GM19351 (cell line): ENCODE measurements at regions not wholly inside any gene's neighbourhood (a gene's known extent, or its start where the extent isn't known, plus 50 kb on each side); places are given as distances from the start of the nearest gene placed in this dataset.

Experiments
- ATAC-seq: cut with Tn5 transposase; IDR thresholded peaks from one replicate; pipeline ENCODE4 v1.9.1; 2021; ENCODE audit warnings: mild to moderate bottlenecking, moderate library complexity; ENCODE audit not compliant: unreplicated experiment

DNA sequence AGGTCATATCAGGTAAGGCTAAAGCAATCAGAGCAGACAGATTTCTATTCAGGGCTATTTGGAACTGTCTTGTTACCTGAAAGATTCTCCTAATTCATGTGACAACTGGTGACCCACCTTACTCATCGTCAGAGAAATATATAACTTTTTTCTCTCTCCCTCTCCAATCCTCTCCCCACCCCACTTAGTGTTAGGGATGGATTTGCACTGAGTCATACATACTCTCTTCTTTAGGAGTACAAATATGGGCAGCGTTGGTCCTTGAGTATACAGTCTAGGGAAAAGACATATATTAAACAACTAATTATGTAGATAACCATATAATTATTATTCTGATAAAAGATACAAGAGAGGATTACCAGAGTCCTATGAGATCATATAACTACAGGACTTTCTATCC is 246.3 kb downstream of the HHIPL2 start:
- no peak for ATAC-seq

DNA sequence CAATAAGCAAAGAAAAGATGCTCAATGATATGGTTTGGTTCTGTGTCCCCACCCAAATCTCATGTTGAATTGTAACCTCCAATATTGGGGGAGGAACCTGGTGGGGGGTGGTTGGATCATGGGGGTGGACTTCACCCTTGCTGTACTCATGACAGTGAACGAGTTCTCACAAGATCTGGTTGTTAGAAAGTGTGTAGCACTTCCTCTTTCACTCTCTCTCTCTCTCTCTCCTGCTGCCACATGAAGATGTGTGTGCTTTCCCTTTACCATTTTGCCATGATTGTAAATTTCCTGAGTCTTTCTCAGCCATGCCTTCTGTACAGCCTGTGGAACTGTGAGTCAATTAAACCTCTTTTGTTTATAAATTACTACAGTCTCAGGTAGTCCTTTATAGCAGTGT is 248.4 kb downstream of the HHIPL2 start:
- no peak for ATAC-seq

DNA sequence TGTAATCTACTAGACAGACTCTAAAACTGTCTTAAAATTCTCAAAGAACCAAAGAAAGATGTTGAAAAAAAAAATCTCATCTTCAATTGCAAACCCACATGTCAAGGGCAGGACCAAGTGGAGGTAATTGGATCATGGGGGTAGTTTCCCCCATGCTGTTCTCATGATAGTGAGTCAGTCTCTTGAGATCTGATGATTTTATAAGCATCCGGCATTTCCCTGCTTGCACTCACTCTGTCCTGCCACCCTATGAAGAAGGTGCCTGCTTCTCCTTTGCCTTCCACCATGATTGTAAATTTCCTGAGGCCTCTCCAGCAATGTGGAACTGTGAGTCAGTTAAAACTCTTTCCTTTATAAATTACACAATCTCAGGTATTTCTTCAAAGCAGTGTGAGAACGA is 257.0 kb downstream of the HHIPL2 start:
- ATAC-seq: no peak

DNA sequence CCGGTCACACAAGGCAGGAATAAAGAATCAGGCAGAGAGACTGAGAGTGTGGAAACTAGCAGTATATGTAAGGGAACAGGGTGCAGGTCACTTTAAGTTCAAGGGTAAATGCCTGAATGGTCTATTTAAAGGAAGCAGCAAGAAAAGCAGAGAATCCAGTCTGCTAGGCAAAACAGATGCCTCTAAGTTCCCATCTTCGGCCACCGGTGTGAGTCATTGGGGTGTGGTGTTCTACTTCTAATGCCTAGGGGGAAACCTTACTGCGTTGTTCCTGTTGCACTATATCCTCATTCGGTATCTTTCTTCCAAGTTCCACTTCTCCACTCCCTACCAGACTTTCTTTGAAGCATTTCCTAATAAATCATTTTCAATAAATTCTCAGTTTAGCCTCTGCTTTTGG is 259.9 kb downstream of the HHIPL2 start:
- ATAC-seq: no peak

DNA sequence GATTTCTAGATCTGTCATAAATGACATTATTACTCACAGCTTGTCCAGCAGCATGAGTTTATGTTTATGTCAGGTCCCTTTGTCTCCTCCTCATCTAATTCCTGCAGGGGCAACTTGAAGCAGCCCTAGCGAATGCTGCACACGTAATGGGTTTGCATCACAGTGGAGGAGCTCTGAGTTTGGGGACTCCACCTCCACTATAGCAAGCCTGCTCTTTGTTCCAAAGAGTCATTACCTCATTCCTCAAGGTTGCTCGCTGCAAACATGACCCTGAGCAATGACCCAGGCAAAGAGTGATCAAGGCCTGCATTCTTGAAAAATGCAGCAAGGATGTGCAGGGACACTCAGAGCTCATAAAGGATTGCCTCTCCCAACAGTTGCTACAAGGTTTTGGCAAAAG is 261.9 kb downstream of the HHIPL2 start:
- no peak for ATAC-seq

DNA sequence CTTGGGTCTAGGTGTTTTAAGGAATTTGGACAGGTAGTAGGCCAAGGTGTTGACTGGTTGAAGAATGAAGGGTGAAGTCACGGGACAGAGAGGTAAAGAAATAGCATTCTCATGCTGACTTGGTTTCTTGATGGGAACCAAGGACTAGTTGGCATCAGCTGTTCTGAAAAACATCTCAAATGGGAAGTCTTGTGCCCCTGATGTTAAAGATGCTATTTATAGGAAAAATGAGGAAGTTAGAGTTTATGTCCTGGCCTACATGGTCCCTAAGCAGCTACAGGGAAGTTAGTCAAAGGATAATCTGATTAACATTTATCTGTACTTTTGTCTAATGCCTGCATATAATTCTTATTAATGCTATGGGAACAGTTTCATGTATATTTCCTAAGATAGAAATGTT is 262.4 kb downstream of the HHIPL2 start:
- ATAC-seq: no peak

DNA sequence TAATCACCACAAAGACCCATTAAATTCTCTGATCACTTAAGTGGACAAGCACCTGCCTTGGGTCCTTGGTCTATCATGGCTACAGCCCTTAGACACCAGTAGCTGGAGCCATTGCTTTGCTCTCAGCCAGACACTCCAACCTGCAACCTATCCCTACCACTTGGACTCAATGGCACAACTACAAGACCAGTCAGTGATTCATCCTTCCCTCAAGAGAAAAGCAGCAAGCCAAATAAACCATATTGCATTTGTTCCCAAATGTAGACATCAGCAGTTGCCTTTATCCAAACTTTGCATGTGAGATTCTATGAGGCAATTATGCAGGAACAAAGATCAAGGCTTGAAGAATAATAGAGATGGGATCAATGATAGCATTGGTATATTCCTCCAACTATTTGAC is 263.4 kb downstream of the HHIPL2 start:
- ATAC-seq: no peak

DNA sequence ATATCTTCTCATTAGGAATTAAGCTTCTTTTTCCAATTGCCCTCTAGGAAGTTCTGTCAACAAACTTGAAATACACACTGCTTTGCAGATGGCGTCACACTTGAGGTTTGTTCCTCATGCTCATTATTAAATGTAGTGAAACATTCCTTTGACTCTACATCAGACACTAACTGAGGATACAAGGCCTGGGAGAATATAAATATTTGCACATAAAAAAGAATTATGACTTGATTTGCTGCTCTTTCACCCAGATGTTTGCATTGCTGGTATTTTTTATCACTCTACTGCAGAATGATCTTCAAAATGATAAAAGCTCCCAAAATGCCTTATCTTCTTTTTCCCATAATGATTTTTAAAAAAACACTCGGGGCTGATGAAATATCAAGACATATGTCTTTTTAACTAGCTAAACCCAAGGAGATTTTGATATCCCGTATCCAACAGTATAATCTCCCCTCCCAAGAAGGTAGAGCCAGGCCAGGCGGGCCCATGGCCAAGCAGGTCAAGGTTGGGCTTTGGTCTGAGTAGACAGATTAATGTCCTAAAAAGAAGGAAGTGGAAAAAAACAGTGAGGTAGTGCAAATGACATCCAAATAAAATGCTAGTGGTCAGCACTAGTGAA is 264.6 kb downstream of the HHIPL2 start:
- no peak for ATAC-seq

DNA sequence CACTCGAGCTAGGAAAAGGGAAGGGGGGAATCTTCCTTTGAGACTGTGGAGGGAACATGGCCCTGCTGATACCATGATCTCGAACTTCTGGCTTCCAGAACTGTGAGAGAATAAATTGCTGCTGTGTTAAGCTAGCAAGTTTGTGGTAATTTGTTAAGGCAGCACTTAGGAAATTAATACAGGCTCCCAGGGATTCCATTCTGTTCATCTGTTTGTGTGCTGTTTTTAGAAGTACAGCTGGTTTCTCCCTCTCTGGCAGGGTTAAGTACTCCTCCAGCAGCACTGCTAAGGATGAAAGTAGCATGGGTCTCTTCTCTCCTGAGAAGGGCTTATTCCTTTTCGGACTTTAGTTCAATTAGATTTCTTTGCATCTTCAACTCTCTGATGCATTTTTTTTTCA is 268.3 kb downstream of the HHIPL2 start:
- ATAC-seq: no peak

DNA sequence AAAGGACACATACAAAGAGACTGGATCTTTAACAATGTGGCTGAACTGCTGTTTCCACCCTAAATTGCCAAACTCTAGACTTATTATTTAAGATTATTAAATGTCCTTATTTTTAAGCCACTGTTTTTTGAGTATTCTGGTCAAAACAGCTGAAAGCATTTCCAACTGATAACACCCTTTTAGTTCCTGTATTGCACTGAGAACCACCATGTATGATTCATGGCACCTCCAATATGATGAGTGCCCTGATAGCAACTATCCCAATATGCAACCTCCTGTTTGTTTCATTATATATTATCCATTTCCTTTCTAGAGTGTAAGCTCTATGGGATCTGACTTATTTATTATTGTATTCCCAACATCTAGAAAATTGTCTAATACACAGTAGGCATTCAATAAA is 269.4 kb downstream of the HHIPL2 start:
- no peak for ATAC-seq

DNA sequence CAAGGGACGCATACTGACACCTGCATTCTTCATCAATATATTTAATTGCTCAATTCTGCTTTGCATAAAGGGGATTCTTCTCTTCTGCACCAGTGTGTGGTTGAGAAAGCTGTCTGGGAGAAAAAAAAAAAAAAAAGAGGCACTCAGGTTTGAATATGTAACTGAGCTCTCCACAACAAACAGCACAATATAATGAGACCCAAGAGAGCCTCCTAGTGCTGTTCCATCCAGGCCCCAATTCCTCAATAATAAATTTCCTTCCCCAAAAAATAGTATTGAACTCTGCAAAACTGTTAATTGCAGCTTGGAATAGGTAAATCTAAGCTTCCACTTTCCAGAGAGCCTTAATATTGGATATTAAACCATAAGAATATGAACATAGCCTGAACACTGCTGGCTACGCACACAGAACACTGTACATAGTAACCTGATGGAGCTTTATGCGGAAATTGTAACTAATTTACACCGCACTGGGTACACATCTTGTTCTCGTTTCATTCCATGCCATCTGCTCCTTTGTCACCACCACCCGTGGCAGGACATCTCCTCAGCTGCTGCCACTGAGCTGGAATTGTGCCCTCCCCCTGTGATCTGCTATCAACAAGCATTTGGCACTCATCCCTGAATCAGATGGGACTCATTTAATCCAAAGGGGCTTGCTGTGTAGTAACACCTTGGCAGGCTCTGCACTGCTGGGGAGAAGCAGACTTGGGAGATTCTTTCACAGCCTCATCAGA is 272.0 kb downstream of the HHIPL2 start:
- ATAC-seq: no peak

DNA sequence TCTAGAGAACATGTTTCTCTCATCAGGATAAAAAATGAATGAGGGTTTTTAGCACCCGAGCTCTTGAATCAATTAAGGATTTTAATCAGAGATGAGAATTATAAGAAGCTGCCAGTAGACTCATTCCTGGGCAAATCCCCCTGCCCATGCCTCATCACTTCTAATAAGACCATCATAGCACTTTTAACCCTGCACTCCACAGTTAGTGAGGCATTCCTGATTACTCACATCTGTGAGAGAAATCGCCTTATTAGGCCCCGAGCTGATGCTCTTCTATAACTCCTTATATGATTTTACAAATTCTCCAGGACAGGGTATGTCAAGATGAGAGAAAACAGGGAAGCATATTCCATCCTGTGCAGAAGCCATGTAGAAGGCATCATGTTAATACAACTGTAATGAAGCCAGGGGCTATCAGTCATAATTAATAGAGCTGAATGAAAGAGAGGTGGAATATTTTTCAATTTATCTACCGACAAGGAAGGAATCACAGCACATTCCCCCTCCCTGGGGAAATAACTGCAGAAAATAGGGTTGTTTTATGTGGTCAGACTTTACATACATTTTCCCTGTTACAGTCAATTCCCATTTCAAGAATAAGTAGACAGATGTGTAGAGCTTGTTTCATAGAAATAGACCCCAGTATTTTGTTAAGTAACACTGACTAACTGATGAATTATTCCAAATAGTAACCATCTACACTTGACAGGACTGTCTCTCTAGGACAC is 272.7 kb downstream of the HHIPL2 start:
- no peak for ATAC-seq

DNA sequence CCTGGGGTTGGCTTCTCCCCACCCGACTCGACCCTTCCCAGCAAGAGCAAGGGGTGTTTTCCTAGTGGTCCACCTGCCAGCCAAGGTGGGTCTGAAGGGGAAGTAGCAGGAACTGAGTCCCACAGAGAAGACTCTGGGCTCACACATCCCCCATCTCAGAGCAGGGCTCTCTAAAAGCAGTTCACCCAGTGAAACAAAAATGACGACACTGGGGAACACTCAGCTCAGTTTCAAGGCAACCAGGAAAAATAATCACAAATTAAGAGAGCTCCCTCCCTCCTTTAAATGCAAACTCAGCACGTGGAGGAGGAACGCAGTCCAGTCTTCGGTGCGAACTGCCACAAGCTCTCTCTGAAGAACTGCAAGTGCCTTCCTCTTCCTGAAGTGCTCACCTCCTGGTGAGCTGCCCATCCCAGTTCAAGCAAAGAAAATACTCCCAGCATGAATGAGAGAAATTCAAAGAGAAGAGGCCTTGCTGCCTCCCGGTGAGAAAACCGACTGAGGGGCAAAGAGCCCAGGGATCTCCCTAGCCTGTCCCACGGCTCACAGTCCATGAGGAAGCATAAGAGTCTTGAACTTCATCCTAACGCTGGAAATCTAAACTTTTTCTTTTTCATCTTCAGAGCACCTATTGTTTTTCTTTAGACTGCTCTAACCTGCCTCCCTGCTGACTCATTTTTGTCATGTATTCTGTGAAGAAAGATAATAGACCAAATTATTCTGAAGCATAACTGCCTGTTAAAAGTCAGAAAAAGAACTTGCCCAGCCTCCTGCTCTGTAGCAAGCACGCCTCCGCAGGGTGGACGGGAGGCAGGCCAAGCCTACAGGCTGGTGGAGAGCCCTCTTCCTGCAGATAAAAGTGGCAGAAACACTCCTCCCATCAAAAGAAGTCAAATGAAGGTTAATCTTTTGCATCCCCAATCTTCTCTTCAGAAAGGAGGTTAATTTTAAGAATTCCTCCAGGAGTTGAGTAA is 281.4 kb downstream of the HHIPL2 start:
- ATAC-seq: no peak

DNA sequence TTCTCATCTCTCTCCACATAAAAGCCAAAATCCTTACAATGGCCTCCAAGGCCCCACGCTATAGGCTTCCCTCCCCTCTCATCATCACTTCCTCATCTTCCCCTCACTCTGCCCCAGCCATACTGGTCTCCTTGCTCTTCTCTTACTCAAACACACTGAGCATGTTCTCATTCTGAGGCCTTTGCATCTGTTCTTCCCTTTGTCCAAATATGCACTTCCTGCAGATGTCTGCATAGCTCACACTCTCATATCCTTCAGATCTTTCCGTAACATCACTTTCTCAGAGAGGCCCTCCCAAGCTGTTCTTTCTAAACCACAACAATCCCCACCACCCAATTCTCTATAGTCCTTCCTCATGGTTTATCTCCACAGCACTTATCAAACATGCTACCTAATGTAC is 284.1 kb downstream of the HHIPL2 start:
- ATAC-seq: no peak

DNA sequence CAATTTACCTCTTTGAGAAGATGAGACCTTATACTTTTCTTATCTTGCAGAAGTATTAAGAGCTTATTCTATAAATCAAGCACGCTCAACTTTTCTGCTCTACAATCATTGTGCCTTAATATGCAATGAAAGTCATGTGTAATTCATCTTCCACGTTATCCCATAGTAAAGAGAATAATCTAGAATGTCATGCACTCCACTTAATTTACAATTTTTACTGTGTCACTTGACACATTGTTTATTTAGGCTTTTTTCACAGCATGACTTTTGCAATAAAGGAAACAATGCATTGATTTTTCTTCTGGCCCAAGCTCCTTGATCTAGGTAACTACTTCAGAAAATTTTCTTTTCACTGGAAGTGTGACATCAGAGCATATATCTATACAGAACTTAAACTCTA is 290.9 kb downstream of the HHIPL2 start:
- no peak for ATAC-seq

DNA sequence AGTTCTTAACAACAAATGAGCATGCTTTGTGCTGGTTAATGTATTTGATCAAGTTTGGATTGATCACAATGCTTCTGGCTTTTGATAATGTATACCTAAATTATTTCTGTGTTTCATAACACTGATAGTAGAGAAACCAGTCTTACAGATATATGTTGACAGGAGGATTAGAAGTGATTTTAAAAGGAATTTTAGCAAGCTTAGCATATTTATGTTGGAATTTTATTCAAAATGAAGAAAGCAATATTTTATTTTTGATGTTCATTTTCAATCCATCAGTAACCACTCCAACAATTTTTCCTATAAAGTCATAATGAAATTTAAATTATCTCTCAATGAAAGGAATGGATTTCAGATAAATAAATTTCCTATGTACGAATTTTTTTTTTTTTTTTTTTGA is 291.8 kb downstream of the HHIPL2 start:
- ATAC-seq: no peak

DNA sequence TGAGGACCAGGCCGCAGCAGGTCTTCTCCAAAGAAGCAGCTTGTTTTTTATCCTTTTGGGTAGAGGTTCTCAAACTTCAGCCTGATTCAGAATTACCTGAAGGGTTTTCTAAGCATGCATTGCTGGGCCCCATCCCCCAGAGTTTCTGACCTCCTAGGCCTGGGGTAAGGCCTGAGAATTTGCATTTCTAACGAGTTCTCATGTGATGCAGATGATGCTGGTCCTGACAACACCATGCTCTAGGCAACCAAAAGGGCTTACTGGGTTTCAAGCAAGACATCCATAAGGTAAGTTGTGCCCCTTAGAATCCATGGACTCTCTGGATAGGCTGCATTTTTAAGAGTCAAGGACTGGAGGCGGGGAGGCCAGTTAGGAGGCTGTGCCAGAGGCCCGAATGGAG is 295.1 kb downstream of the HHIPL2 start:
- ATAC-seq: no peak

DNA sequence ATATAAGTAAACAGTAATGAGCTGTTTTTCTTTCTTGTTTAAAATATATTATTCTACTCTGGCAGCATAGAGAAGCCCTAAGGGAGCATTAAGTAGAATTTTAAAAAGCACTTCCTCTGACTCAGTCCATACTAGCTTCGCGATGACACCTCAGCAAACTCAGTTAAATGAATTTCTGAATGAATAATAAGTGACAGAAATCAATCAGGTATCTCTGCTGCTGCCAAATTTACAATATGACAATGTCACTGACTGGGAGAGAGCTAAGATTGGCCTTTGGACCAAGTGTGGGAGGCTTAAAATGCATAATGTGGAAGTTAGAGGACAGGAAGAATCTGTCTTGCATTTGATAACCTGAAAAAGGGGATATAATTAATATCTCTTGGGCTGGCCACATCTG is 296.1 kb downstream of the HHIPL2 start:
- no peak for ATAC-seq

DNA sequence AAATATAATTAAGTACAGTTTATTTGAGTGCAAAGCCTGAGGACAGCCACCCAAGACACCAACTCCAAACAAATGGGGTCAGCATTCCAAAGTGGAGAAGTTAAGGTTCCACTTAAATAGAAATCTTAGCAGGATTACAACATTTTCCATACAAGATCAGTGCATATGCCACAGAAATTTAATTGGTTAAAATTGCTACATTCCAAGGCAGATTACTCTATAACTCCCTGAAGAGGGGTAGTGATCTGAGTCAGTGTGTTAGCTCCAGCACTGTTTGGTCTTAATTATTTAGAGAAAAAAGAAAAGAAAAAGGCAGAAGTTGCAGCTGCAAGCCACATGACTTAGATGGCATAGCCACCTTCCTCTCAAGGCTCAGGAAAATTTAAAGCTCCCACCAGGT is 297.5 kb downstream of the HHIPL2 start:
- ATAC-seq: no peak

DNA sequence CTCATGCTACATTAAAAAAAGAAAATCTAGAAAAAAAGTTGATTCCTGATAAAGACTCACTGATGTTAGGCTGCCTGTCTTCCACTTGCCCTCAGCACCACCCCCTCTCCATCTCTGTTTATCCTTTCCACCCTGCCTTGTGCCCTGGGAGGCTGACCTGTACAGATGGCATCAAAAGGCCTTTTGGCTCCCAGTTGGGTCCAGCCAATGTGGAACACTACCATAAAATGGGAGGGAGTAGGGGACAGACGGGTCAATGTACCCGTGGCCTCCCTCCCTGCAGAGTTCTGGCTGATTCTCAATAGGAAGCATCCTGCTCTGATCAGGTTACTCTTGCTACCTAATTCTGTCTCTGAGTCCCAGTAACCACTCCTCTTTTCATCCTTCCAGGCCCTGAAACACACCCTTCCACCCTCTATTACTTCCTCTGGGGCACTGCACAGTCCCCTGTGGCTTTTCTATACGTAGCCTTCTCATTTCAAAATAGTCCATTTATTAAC is 300.0 kb downstream of the HHIPL2 start:
- ATAC-seq: no peak

DNA sequence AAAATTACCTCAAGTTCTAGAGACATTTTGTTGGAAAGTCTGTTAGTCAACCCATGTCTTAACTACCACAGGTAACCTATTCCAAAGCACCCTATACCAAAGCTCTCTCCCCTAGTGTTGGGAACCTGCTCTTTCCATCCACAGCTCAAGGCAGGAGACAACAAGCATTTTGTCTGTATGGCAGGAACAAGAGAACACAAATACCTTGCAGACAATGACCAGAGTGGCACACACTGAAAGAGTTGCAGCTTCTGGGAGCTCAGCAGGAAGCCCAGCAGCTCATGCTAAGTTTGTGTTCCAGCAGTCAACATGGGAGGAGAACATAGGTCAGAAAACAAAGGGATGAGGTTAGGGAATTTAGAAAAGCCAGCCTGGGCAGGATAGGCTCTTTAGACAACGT is 300.8 kb downstream of the HHIPL2 start:
- no peak for ATAC-seq
